Liver (tissue), 3 donors: ENCODE measurements at regions not wholly inside any gene's neighbourhood (a gene's known extent, or its start where the extent isn't known, plus 50 kb on each side); places are given as distances from the start of the nearest gene placed in this dataset.

Experiments used
- CTCF ChIP-seq: fragments of 150-350 bp; IDR thresholded peaks from 2 replicates; pipeline ENCODE4 v1.5.1; 2017; ENCODE audit warnings: improper control_type of control experiment, low read depth, low read length; ENCODE audit not compliant: missing input control
- GABPA ChIP-seq, 2 donors: IDR thresholded peaks in 1 of 2; conservative IDR thresholded peaks in 1 of 2; 2 replicates each; pipeline ENCODE4 v1.6.1; 2016; ENCODE audit warnings: antibody characterized with exemption in 2 of 2, mild to moderate bottlenecking in 1 of 2, moderate library complexity in 1 of 2
- RAD21 ChIP-seq, 2 donors: IDR thresholded peaks; 2 replicates each; pipeline ENCODE4 v1.6.1; 2016; ENCODE audit warnings: antibody characterized with exemption in 2 of 2, mild to moderate bottlenecking in 2 of 2
- REST ChIP-seq: IDR thresholded peaks from 2 replicates; pipeline ENCODE4 v1.6.1; 2016; ENCODE audit warnings: antibody characterized with exemption, mild to moderate bottlenecking
- YY1 ChIP-seq: IDR thresholded peaks from 2 replicates; pipeline ENCODE4 v1.6.1; 2016; ENCODE audit warnings: antibody characterized with exemption, mild to moderate bottlenecking
- donor health status: healthy.
- donor health status: healthy.

- TF ChIP-seq CTCF (no peak), YY1 (no peak), RAD21 (IDR thresholded peaks at IDR 0.05) (no peak), REST (no peak), GABPA (IDR thresholded peaks at IDR 0.05 in 1 of 2, conservative IDR thresholded peaks at IDR 0.05 in 1 of 2) (no peak)
These were observed 446.5 kb downstream of the SPRY1 start for GRCh38 chr4:123843137-123843536.
